ENCODE measurements at regions not wholly inside any gene's neighbourhood (a gene's known extent, or its start where the extent isn't known, plus 50 kb on each side); places are given as distances from the start of the nearest gene placed in this dataset.

GRCh38 chr4:187108845-187109244, 385.2 kb upstream of the FAT1 start:
- no peaks in the 10 kb centered on the region for H3K27me3 Mint-ChIP-seq (ENCODE audit: low read depth)
- no peaks in the 10 kb centered on the region for H4K20me1 ChIP-seq (ENCODE audit: control insufficient read depth, insufficient read depth, insufficient read length)
- no peaks in the 10 kb centered on the region for H3K23me2 ChIP-seq (ENCODE audit: insufficient read length, low read depth, low read length, poor library complexity, severe bottlenecking)
- no peak overlapping the region for H2BK12ac ChIP-seq (ENCODE audit: insufficient read length, low read depth, low read length)
- no peaks in the 10 kb centered on the region for H3K4me1 ChIP-seq (ENCODE audit: insufficient read depth, low read length)
- no peak overlapping the region for H3K27ac Mint-ChIP-seq
- no peak for TF ChIP-seq CTCF (conservative IDR thresholded peaks at IDR 0.05)
- DNase-seq: no peak
- H3K23ac ChIP-seq (ENCODE audit: insufficient read length, low read depth, low read length): no peak overlapping the region
- H3K14ac ChIP-seq (ENCODE audit: insufficient read depth, low read length): no peak overlapping the region
- H3K18ac ChIP-seq (ENCODE audit: insufficient read length, low read depth, low read length): no peak overlapping the region
- H3K4ac ChIP-seq (ENCODE audit: low read depth, low read length): no peak overlapping the region
- no peak overlapping the region for H4K5ac ChIP-seq (ENCODE audit: insufficient read length, low read depth, low read length)
- H3K4me2 ChIP-seq (ENCODE audit: insufficient read depth, insufficient read length, low read length): no peak overlapping the region
- H3K79me1 ChIP-seq (ENCODE audit: insufficient read depth, low read depth, low read length, poor library complexity, severe bottlenecking): no peaks in the 10 kb centered on the region
- no peak overlapping the region for H4K91ac ChIP-seq (ENCODE audit: insufficient read length, low read depth, low read length)
- no peak overlapping the region for H2AK5ac ChIP-seq (ENCODE audit: insufficient read length, low read length)
- peaks cover 6 to 7% of the 10 kb centered on the region in 2 experiments; a peak in 3 of 4 replicates for H3K4me1 Mint-ChIP-seq
- H2BK5ac ChIP-seq (ENCODE audit: insufficient read length, low read length): no peak overlapping the region
- no peak overlapping the region for H4K8ac ChIP-seq (replicated peaks; ENCODE audit: insufficient read length, low read depth, low read length)
- no peak overlapping the region for H3K9ac ChIP-seq (ENCODE audit: extremely low read depth, insufficient read length, low read length)
- H3K27me3 ChIP-seq (ENCODE audit: insufficient read depth, low read length): no peaks in the 10 kb centered on the region
- H2BK20ac ChIP-seq (ENCODE audit: low read depth, low read length, poor library complexity, severe bottlenecking): no peak overlapping the region
- H3K79me2 ChIP-seq (ENCODE audit: insufficient read depth, low read length): no peaks in the 10 kb centered on the region
- no peak overlapping the region for H3K4me3 Mint-ChIP-seq
- H3K36me3 Mint-ChIP-seq (ENCODE audit: insufficient read depth in 1 of 3, low read depth in 3 of 3): no peaks in the 10 kb centered on the region
- H2BK15ac ChIP-seq (ENCODE audit: low read depth, low read length): no peak overlapping the region
- no CpG with 5 or more reads among the region's 3 CpGs for WGBS (ENCODE audit: extremely low coverage, insufficient read length, low lambda C conversion rate)
- no peak overlapping the region for H2AFZ ChIP-seq (ENCODE audit: low read length)
- no peaks in the 10 kb centered on the region for H3K9me3 ChIP-seq (ENCODE audit: control insufficient read depth, low read depth, low read length)
- H3T11ph ChIP-seq (ENCODE audit: low read length): no peak overlapping the region
- no peak overlapping the region for H3K27ac ChIP-seq (ENCODE audit: insufficient read length, low read depth, low read length)
- H2BK120ac ChIP-seq (ENCODE audit: low read depth, low read length, poor library complexity, severe bottlenecking): no peak overlapping the region
- H3K56ac ChIP-seq (ENCODE audit: insufficient read length, low read depth, low read length): no peak overlapping the region
- no peaks in the 10 kb centered on the region for H3K9me3 Mint-ChIP-seq
